ENCODE measurements at regions not wholly inside any gene's neighbourhood (a gene's known extent, or its start where the extent isn't known, plus 50 kb on each side); places are given as distances from the start of the nearest gene placed in this dataset.

DNA sequence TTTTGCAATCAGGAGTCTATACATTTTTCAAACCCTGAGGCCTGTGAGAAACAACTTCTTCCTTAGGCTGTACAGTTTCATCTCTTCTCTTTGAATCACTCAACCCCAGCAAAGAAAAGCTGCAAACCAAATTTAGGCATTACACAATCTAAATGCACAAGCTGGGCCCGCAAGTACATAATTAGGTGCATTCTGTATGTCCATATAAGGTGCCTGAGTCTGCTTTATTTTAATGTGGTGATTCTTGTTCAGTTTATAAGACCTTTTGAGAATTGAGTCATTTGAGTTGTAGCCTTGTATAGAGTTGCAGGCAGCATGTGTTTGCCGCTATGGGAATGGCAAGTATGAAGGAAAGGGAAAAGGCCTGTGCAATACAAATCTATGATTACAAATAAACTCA lies 709.6 kb upstream of the MARCKS start:
- intact Hi-C loops (cut with DNase I) = no loop called here
- H3K4me3 ChIP-seq = no peak overlapping the region
- H3K9me3 ChIP-seq = peaks cover 0 to 5% (median 0%) of the 10 kb centered on the region in 3 donors
- no peaks in the 10 kb centered on the region for H3K36me3 ChIP-seq
- H3K27me3 ChIP-seq = no peaks in the 10 kb centered on the region
- no peak for TF ChIP-seq POLR2A (IDR thresholded peaks at IDR 0.05)
- TF ChIP-seq, protein P1, sequence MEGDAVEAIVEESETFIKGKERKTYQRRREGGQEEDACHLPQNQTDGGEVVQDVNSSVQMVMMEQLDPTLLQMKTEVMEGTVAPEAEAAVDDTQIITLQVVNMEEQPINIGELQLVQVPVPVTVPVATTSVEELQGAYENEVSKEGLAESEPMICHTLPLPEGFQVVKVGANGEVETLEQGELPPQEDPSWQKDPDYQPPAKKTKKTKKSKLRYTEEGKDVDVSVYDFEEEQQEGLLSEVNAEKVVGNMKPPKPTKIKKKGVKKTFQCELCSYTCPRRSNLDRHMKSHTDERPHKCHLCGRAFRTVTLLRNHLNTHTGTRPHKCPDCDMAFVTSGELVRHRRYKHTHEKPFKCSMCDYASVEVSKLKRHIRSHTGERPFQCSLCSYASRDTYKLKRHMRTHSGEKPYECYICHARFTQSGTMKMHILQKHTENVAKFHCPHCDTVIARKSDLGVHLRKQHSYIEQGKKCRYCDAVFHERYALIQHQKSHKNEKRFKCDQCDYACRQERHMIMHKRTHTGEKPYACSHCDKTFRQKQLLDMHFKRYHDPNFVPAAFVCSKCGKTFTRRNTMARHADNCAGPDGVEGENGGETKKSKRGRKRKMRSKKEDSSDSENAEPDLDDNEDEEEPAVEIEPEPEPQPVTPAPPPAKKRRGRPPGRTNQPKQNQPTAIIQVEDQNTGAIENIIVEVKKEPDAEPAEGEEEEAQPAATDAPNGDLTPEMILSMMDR (IDR thresholded peaks at IDR 0.05) = no peak
- no peaks in the 10 kb centered on the region for H3K4me1 ChIP-seq
- 79 to 96% methylated on average over 2 of the region's 2 CpGs for WGBS, 2 donors
- DNase-seq = no peak
- H3K27ac ChIP-seq = no peak overlapping the region

DNA sequence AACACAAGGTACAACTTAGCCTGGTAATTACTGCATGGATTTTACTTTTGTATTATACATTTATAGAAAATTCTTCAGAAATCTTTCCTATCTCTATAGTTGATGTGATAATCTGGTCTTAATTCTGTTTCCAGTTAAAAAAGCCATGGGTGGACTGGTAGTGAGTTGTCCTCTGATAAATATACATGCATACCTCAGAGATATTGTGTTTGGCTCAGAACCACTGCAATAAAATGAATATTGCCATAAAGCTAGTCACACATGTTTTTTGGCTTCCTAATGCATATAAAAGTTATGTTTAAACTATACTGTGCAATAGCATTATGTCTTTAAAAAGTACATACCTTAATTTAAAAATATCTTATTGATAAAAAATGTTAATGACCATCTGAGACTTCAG lies 708.6 kb upstream of the MARCKS start:
- Histone ChIP-seq H3K27me3 (no peaks in the 10 kb centered on the region), H3K27ac (no peak overlapping the region), H3K4me1 (no peaks in the 10 kb centered on the region), H3K9me3 (peaks cover 0 to 5% (median 0%) of the 10 kb centered on the region in 3 donors), H3K4me3 (no peak overlapping the region), H3K36me3 (no peaks in the 10 kb centered on the region)
- intact Hi-C loops (cut with DNase I) = no loop called here
- TF ChIP-seq, protein P1 (IDR thresholded peaks at IDR 0.05) = no peak
- no peak for TF ChIP-seq POLR2A (IDR thresholded peaks at IDR 0.05)
- no peak for DNase-seq

DNA sequence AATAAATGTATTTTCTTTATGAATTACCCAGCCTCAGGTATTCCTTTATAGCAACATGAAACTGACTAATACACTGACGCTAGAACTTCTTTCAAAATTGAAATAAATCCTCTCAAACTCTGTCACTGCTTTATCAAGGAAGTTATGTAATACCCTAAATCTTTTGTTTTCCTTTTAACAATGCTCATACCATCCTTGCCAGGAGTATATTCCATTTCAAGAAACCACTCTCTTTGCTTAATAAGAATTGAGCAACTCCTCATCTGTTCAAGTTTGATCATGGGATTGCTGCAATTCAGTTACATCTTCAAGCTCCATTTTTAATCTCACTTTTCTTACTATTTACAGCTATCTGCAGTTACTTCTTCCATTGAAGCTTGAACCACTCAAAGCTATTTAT lies 707.6 kb upstream of the MARCKS start:
- TF ChIP-seq, protein P1 (IDR thresholded peaks at IDR 0.05) = no peak
- TF ChIP-seq POLR2A (IDR thresholded peaks at IDR 0.05) = no peak
- Histone ChIP-seq H3K4me1 (no peaks in the 10 kb centered on the region), H3K4me3 (no peak overlapping the region), H3K27ac (no peak overlapping the region), H3K9me3 (peaks cover 0 to 5% (median 0%) of the 10 kb centered on the region in 3 donors), H3K27me3 (no peaks in the 10 kb centered on the region), H3K36me3 (no peaks in the 10 kb centered on the region)
- intact Hi-C loops (cut with DNase I) = no loop called here
- DNase-seq = no peak
- WGBS, 2 donors = 38 to 50% methylated on average over 1 of the region's 1 CpG

DNA sequence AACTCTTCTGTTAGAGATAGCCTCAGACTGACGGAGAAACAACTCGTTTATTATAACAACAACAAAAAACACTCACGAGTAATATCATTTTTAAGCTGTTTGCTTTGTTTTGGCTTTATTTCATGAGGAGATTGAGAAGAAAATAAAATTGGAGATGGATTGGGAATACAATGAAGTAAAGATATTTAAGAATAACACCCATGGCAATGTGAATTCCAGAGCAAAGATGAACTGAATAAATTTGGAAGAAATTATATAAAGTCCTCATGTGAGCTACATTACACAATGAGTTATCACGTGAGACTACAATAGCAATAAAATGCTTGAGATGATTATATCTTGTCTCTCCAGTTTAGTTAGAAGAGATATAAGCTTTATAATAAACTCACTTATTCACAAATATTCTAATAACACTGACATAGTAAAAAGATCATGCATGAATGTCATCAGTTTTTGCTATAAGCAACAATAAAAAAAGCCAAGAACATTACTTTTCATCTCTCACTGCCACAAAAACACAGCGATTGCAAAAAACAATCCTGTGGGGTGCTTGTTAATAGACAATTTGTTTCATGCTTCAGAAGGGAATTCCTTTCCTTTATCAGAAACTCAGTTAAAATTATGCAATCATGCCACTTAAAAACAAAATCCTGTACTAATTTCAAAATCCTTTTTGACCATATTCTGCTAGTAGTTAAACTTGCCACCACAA lies 696.7 kb upstream of the MARCKS start:
- H3K27ac ChIP-seq = no peak overlapping the region
- intact Hi-C loops (cut with DNase I) = no loop called here

DNA sequence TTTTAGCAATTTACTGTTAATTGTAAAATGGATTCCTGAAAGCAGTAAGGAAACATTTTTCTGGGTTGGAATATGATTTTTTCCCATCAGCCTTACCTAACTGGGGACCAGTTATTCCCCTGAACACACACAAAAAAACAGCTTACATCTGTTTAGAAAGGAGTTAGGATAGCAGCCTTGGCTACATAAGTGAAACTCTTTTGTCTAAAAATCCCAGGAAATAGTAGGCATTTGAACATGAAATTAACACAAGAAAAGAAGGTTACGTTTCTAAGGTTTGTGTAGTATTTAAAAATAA lies 696.2 kb upstream of the MARCKS start:
- H3K4me3 ChIP-seq = no peak overlapping the region
- 81 to 84% methylated on average over 1 of the region's 1 CpG for WGBS, 2 donors
- no peaks in the 10 kb centered on the region for H3K27me3 ChIP-seq
- H3K36me3 ChIP-seq = no peaks in the 10 kb centered on the region
- H3K9me3 ChIP-seq = no peaks in the 10 kb centered on the region
- intact Hi-C loops (cut with DNase I) = no loop called here
- DNase-seq = no peak
- no peak for TF ChIP-seq POLR2A (IDR thresholded peaks at IDR 0.05)
- TF ChIP-seq, protein P1 (IDR thresholded peaks at IDR 0.05) = no peak
- no peaks in the 10 kb centered on the region for H3K4me1 ChIP-seq
- H3K27ac ChIP-seq = no peak overlapping the region

More for the DNA sequence above, 696.7 kb upstream of the MARCKS start:
- no peak for TF ChIP-seq POLR2A (IDR thresholded peaks at IDR 0.05)
- TF ChIP-seq, protein P1 (IDR thresholded peaks at IDR 0.05) = no peak
- Histone ChIP-seq H3K27me3 (no peaks in the 10 kb centered on the region), H3K9me3 (no peaks in the 10 kb centered on the region), H3K4me3 (no peak overlapping the region), H3K4me1 (no peaks in the 10 kb centered on the region), H3K36me3 (no peaks in the 10 kb centered on the region)
- no peak for DNase-seq
- 80% methylated on average over 5 of the region's 5 CpGs for whole genome bisulfite sequencing, 2 donors

All from esophagus squamous epithelium (tissue), 5 donors.